ENCODE measurements at regions not wholly inside any gene's neighbourhood (a gene's known extent, or its start where the extent isn't known, plus 50 kb on each side); places are given as distances from the start of the nearest gene placed in this dataset.

DNA sequence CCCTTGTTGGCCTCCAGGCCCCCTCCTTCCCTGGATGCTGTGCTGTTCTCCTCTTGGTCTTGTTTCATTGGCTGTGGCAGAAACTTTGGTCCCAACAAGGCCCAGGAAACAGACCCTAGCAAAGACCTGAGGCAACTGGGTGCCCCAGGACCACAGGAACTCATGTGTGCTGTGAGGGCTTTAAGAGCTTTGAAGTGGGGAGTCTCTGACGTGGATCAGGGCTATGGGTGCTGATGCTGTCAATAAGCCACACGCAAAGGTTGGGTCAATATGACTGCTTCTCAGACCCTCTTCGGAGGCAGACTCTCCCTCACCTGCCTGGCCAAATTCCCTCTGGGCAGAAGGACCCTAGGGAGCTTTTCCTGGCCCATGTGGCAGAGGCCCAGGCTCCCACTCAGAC lies 91.5 kb upstream of the MLN start:
- TF ChIP-seq, protein P1, sequence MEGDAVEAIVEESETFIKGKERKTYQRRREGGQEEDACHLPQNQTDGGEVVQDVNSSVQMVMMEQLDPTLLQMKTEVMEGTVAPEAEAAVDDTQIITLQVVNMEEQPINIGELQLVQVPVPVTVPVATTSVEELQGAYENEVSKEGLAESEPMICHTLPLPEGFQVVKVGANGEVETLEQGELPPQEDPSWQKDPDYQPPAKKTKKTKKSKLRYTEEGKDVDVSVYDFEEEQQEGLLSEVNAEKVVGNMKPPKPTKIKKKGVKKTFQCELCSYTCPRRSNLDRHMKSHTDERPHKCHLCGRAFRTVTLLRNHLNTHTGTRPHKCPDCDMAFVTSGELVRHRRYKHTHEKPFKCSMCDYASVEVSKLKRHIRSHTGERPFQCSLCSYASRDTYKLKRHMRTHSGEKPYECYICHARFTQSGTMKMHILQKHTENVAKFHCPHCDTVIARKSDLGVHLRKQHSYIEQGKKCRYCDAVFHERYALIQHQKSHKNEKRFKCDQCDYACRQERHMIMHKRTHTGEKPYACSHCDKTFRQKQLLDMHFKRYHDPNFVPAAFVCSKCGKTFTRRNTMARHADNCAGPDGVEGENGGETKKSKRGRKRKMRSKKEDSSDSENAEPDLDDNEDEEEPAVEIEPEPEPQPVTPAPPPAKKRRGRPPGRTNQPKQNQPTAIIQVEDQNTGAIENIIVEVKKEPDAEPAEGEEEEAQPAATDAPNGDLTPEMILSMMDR (IDR thresholded peaks at IDR 0.05), result no peak
- H3K27me3 ChIP-seq, result peaks cover 14% of the 10 kb centered on the region
- no peak overlapping the region for H3K27ac ChIP-seq
- no peaks in the 10 kb centered on the region for H3K36me3 ChIP-seq
- H3K4me3 ChIP-seq (ENCODE audit: low read depth in 1 of 2, low read length in 1 of 2), result no peak overlapping the region
- H3K9me3 ChIP-seq, result no peaks in the 10 kb centered on the region
- H3K4me1 ChIP-seq (ENCODE audit: control insufficient read depth in 1 of 2, insufficient read depth in 1 of 2, low read depth in 1 of 2, low read length in 1 of 2), result no peaks in the 10 kb centered on the region

DNA sequence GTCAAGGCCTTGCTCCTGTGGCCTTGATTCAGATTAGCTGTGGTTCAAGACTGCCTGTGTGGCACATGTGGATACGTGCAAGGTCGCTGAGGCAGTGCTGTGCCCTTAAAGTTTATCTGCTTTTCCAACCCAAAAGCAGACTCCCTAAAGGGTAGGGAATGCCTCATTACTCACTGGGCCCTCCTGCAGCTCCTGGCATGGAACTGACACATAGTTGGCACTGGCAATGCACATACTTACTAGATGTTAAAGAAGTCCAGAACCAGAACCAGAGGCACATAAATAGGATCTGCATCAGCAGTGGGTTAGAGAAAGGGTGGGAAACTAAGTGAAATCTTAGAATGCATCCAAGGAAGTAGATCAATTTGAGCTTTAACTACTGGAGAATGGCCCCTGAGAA lies 90.6 kb upstream of the MLN start:
- no peaks in the 10 kb centered on the region for H3K36me3 ChIP-seq
- TF ChIP-seq, protein P1 (IDR thresholded peaks at IDR 0.05), result no peak
- no peaks in the 10 kb centered on the region for H3K4me1 ChIP-seq (ENCODE audit: control insufficient read depth in 1 of 2, insufficient read depth in 1 of 2, low read depth in 1 of 2, low read length in 1 of 2)
- no peak overlapping the region for H3K4me3 ChIP-seq (ENCODE audit: low read depth in 1 of 2, low read length in 1 of 2)
- H3K27ac ChIP-seq, result no peak overlapping the region
- H3K9me3 ChIP-seq, result no peaks in the 10 kb centered on the region
- H3K27me3 ChIP-seq, result peaks cover 14% of the 10 kb centered on the region

DNA sequence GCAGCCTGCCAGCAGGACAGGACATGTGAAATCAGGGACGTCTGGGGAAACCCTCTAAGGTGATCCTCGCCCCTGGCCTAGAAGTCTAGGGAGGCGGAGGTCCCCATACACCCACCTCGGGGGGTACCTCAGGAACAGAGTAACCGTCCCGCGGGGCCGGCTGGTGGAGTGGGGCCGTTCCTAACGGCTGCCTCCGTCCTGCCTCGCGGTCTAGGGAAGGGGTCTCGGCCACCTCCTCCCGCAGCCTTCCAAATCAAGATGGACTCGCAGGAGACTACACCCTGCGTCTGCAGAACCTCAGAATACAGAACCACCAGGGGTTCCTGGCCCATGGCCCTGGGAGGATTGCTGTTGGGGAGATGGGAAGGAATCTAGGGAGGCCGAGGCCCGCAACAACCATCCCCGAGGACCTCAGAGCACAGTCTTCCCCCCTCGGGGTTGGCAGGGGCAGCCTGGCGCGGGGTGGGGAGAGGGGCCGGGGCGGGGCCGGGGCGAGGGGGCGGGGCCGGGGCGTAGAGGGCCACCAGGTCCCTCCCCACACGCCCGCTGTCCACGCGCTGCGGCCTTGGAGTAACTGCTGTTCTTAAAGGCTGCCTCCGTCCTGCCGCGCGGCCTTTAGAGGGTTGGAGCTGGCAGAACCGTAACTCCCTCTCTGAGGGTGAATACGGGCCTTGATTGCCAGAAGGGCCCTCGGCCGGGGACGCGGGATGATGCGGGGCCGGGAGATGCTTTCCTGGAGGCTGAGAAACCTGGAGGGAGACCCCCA lies 89.0 kb upstream of the MLN start:
- TF ChIP-seq, protein P1 (IDR thresholded peaks at IDR 0.05), result no peak
- Histone ChIP-seq H3K27me3 (peaks cover 7% of the 10 kb centered on the region), H3K27ac (no peak overlapping the region), H3K4me1 (ENCODE audit: control insufficient read depth in 1 of 2, insufficient read depth in 1 of 2, low read depth in 1 of 2, low read length in 1 of 2) (no peaks in the 10 kb centered on the region), H3K36me3 (no peaks in the 10 kb centered on the region), H3K4me3 (ENCODE audit: low read depth in 1 of 2, low read length in 1 of 2) (no peak overlapping the region), H3K9me3 (no peaks in the 10 kb centered on the region)

DNA sequence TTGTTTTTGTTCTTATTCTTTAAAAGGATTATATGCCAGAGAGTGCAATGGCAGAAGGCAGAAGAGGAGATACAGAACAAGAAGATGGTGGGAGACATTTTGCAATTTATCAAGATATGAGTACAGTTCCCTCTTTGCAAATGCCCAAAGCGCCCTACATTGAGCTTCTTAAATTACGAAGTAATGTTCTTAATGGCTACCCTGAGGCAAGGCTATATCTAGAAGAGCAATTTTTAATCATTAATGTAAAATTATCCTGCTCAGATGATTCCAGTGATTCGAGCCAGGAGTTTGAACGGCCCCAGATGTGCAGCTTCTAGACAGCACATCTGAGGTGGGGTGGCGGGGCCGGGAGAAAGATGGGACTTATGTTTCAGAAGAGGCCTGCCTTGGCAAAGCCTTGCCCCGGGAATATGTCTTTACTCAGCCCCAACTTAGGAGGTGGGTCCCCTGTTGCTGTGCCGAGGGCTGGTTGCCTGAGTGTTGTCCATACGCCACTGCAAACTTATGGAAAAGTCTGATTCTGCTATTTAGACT lies 84.9 kb upstream of the MLN start:
- Histone ChIP-seq H3K9me3 (no peaks in the 10 kb centered on the region), H3K4me1 (ENCODE audit: control insufficient read depth in 1 of 2, insufficient read depth in 1 of 2, low read depth in 1 of 2, low read length in 1 of 2) (no peaks in the 10 kb centered on the region), H3K27me3 (no peaks in the 10 kb centered on the region), H3K36me3 (no peaks in the 10 kb centered on the region), H3K27ac (no peak overlapping the region), H3K4me3 (ENCODE audit: low read depth in 1 of 2, low read length in 1 of 2) (no peak overlapping the region)
- TF ChIP-seq, protein P1 (IDR thresholded peaks at IDR 0.05), result no peak

DNA sequence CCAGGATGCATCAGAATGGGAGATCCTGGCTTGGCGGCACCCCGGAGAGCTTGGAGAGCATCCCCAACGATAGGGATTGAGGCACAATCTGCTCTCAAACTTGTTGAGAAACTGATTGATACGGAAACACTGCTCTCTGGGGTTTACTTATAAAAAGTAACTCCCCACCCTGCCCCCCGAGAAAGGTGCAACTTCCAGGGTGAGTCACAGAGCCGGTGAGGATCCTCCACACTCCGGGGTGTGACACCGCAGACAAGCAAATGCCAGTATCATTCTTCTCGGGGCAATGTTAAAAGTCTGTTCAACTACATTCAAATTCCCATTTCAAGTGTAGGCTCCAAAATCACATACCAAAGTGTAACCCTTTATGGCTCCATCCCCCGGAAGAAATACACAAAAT lies 84.4 kb upstream of the MLN start:
- no peak overlapping the region for H3K27ac ChIP-seq
- no peaks in the 10 kb centered on the region for H3K36me3 ChIP-seq
- TF ChIP-seq, protein P1 (IDR thresholded peaks at IDR 0.05), result no peak
- no peaks in the 10 kb centered on the region for H3K9me3 ChIP-seq
- no peaks in the 10 kb centered on the region for H3K4me1 ChIP-seq (ENCODE audit: control insufficient read depth in 1 of 2, insufficient read depth in 1 of 2, low read depth in 1 of 2, low read length in 1 of 2)
- no peak overlapping the region for H3K4me3 ChIP-seq (ENCODE audit: low read depth in 1 of 2, low read length in 1 of 2)
- no peaks in the 10 kb centered on the region for H3K27me3 ChIP-seq
